ENCODE measurements at regions not wholly inside any gene's neighbourhood (a gene's known extent, or its start where the extent isn't known, plus 50 kb on each side); places are given as distances from the start of the nearest gene placed in this dataset.

DNA sequence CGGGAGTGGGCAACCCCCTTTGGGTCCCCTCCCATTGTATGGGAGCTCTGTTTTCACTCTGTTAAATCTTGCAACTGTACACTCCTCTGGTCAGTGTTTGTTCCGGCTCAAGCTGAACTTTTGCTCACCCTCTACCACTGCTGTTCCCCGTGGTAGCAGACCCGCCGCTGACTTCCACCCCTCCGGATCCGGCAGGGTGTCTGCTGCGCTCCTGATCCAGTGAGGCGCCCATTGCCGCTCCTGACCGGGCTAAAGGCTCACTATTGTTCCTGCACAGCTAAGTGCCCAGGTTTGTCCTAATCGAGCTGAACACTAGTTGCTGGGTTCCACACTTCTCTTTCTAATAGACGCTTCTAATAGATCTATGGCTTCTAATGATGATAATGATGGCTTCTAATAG, 488.6 kb downstream of the MRPL39 start:
- CTCF ChIA-PET, result no interaction called here
- no peaks in the 10 kb centered on the region for H3K4me1 ChIP-seq (ENCODE audit: control insufficient read depth, insufficient read depth, low read length)
- TF ChIP-seq ZBTB20 (tag by site-specific recombination; IDR thresholded peaks at IDR 0.05), result no peak
- H3K36me3 ChIP-seq (ENCODE audit: control insufficient read depth in 2 of 2, insufficient read depth in 1 of 2, low read length in 2 of 2), result no peaks in the 10 kb centered on the region
- POLR2A ChIA-PET, result no interaction called here
- H3K27ac ChIP-seq (ENCODE audit: extremely low read depth, low read depth, low read length), result no peak overlapping the region
- H3K9me3 ChIP-seq (ENCODE audit: control insufficient read depth, insufficient read depth, low read depth, low read length), result no peaks in the 10 kb centered on the region
- no peak overlapping the region for H3K4me3 ChIP-seq (ENCODE audit: low read depth, low read length)

DNA sequence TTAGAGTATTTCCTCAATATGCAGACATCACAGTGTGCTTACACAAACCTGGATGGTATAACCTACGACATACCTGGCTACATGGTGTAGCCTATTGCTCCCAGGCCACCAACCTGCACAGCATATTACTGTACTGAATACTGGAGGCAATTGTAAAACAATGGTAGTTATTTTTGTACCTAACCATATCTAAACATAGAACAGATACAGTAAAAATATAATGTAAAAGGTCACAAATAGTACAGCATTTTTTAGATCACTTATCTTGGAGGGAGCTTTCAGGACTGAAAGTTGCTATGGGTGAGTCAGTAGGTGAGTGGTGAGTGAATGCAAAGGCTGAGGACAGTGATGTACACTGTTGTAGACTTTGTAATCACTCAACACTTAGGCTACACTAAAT, 492.3 kb downstream of the MRPL39 start:
- Histone ChIP-seq H3K4me1 (ENCODE audit: control insufficient read depth, insufficient read depth, low read length) (no peaks in the 10 kb centered on the region), H3K27ac (ENCODE audit: extremely low read depth, low read depth, low read length) (no peak overlapping the region), H3K9me3 (ENCODE audit: control insufficient read depth, insufficient read depth, low read depth, low read length) (no peaks in the 10 kb centered on the region), H3K4me3 (ENCODE audit: low read depth, low read length) (no peak overlapping the region), H3K36me3 (ENCODE audit: control insufficient read depth in 2 of 2, insufficient read depth in 1 of 2, low read length in 2 of 2) (no peaks in the 10 kb centered on the region)
- ChIA-PET CTCF (interaction anchor here (0.6 to 0.9 kb wide), 2 partner anchors 79 to 270 kb away, joined by 4 to 5 read pairs; no protein-coding TSS in a partner anchor), POLR2A (no interaction called here)
- TF ChIP-seq ZFHX2 (tag by site-specific recombination; conservative IDR thresholded peaks at IDR 0.05) (no peak), PRDM1 (tag by site-specific recombination; IDR thresholded peaks at IDR 0.05) (no peak), ZNF398 (tag by site-specific recombination; IDR thresholded peaks at IDR 0.05) (no peak), ZNF521 (tag by site-specific recombination; IDR thresholded peaks at IDR 0.05) (no peak), KLF17 (tag by site-specific recombination; IDR thresholded peaks at IDR 0.05) (no peak), ZBTB21 (tag by site-specific recombination; IDR thresholded peaks at IDR 0.05) (no peak), ZNF776 (tag by site-specific recombination; IDR thresholded peaks at IDR 0.05; ENCODE audit: borderline replicate concordance) (no peak), ZNF112 (tag by site-specific recombination; IDR thresholded peaks at IDR 0.05) (no peak), FEZF1 (tag by site-specific recombination; IDR thresholded peaks at IDR 0.05) (no peak), YY2 (tag by site-specific recombination; IDR thresholded peaks at IDR 0.05) (no peak), ZNF214 (tag by site-specific recombination; IDR thresholded peaks at IDR 0.05; ENCODE audit: borderline replicate concordance) (no peak), SP2 (tag by site-specific recombination; IDR thresholded peaks at IDR 0.05) (no peak), KLF9 (tag by site-specific recombination; IDR thresholded peaks at IDR 0.05; ENCODE audit: low read depth) (no peak), ZNF777 (tag by site-specific recombination; IDR thresholded peaks at IDR 0.05; ENCODE audit: borderline replicate concordance) (no peak), ZNF324 (tag by site-specific recombination; IDR thresholded peaks at IDR 0.05) (no peak), ZNF132 (tag by site-specific recombination; IDR thresholded peaks at IDR 0.05; ENCODE audit: borderline replicate concordance) (no peak), ZEB2 (tag by site-specific recombination; IDR thresholded peaks at IDR 0.05) (no peak)

DNA sequence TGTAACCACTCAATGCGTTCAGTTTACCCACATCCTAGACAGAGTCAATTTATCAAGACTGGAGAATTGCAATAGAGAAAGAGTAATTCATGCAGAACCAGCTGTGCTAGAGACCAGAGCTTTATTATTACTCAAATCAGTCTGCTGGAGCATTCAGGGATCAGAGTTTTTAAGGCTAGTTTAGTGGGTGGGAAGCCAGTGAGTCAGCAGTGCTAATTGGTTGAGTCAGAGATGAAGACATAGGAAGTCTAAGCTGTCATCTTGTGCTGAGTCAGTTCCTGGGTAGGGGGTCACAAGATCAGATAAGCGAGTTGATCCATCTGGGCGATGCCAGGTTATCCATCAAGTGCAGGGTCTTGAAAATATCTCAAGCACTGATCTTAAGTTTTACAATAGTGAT, 499.6 kb downstream of the MRPL39 start:
- CTCF ChIA-PET, result no interaction called here
- Histone ChIP-seq H3K27ac (ENCODE audit: extremely low read depth, low read depth, low read length) (no peak overlapping the region), H3K9me3 (ENCODE audit: control insufficient read depth, insufficient read depth, low read depth, low read length) (no peaks in the 10 kb centered on the region), H3K4me3 (ENCODE audit: low read depth, low read length) (no peak overlapping the region), H3K36me3 (ENCODE audit: control insufficient read depth in 2 of 2, insufficient read depth in 1 of 2, low read length in 2 of 2) (no peaks in the 10 kb centered on the region), H3K4me1 (ENCODE audit: control insufficient read depth, insufficient read depth, low read length) (no peaks in the 10 kb centered on the region)
- POLR2A ChIA-PET, result no interaction called here
- TF ChIP-seq ZNF112 (tag by site-specific recombination; IDR thresholded peaks at IDR 0.05) (no peak), ZNF596 (tag by site-specific recombination; IDR thresholded peaks at IDR 0.05) (no peak), ZNF341 (tag by site-specific recombination; IDR thresholded peaks at IDR 0.05; ENCODE audit: low read depth) (no peak), HOXD13 (CRISPR knock-in tag; IDR thresholded peaks at IDR 0.05; ENCODE audit: borderline replicate concordance) (no peak), ZNF19 (tag by site-specific recombination; IDR thresholded peaks at IDR 0.05; ENCODE audit: low read depth) (no peak), ZBTB26 (tag by site-specific recombination; optimal IDR thresholded peaks at IDR 0.05) (no peak), ZNF600 (tag by site-specific recombination; IDR thresholded peaks at IDR 0.05) (no peak), KLF17 (tag by site-specific recombination; IDR thresholded peaks at IDR 0.05) (no peak), ZNF248 (tag by site-specific recombination; IDR thresholded peaks at IDR 0.05) (no peak), ZNF280D (tag by site-specific recombination; IDR thresholded peaks at IDR 0.05) (no peak)

Data from HEK293 (cell line).